Skeletal muscle tissue (tissue), 3 donors: ENCODE measurements at regions not wholly inside any gene's neighbourhood (a gene's known extent, or its start where the extent isn't known, plus 50 kb on each side); places are given as distances from the start of the nearest gene placed in this dataset.

Experiments
- H3K27ac ChIP-seq: one replicate; pipeline ENCODE4 v1.7.0; 2013; ENCODE audit warnings: mild to moderate bottlenecking, low read depth, low read length, inconsistent platforms
- H3K27me3 ChIP-seq, 3 donors: one replicate each; pipeline ENCODE4 v1.7.0; 2013; ENCODE audit warnings: low read length in 3 of 3; ENCODE audit not compliant: control insufficient read depth in 3 of 3, insufficient read depth in 3 of 3
- H3K36me3 ChIP-seq, 3 donors: one replicate each; pipeline ENCODE4 v1.7.0; 2013; ENCODE audit warnings: low read length in 3 of 3; ENCODE audit not compliant: control insufficient read depth in 3 of 3, insufficient read depth in 3 of 3
- H3K4me1 ChIP-seq, 3 donors: one replicate each; pipeline ENCODE4 v1.7.0; 2013; ENCODE audit warnings: low read length in 3 of 3, mild to moderate bottlenecking in 3 of 3; ENCODE audit not compliant: control insufficient read depth in 3 of 3, insufficient read depth in 3 of 3
- H3K4me3 ChIP-seq, 3 donors: one replicate each; pipeline ENCODE4 v1.7.0; 2013; ENCODE audit warnings: low read length in 3 of 3
- H3K9ac ChIP-seq, 3 donors: one replicate each; pipeline ENCODE4 v1.7.0; 2013; ENCODE audit warnings: low read length in 3 of 3, mild to moderate bottlenecking in 3 of 3, moderate library complexity in 2 of 3, low read depth in 1 of 3
- H3K9me3 ChIP-seq, 3 donors: one replicate each; pipeline ENCODE4 v1.7.0; 2013; ENCODE audit warnings: low read length in 3 of 3; ENCODE audit not compliant: control insufficient read depth in 3 of 3
- donor health status: Osteomylitis.

DNA sequence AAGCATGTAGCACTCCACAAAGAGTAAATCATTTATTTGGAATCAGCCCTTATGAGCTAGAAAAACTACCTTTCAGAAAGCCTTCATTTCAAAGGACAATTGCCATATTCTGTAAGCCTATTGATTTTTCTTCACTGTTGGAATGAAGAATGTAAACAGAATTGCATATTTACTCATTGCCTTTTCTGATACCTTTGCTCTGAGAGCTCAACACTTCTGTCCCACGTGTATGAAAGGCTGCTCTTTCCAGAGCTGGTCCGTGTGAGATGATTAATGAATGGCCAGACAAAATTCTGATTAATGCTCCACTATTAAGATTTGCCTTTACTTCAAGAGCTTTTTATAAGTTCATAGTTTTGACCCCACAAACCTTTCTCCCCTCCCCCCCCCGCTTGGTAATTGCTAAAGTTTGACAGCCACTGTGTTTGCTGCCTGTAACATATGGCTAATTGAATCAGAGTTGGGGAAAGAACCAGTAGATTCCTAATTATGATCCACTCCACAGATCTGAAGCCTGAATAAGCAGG is 63.0 kb upstream of the PLEKHA5 start:
- H3K4me1 ChIP-seq: no peaks in the 10 kb centered on the region
- no peak overlapping the region for H3K4me3 ChIP-seq
- no peaks in the 10 kb centered on the region for H3K27me3 ChIP-seq
- H3K9ac ChIP-seq: no peak overlapping the region
- no peaks in the 10 kb centered on the region for H3K36me3 ChIP-seq
- H3K9me3 ChIP-seq: no peaks in the 10 kb centered on the region
- no peak overlapping the region for H3K27ac ChIP-seq

DNA sequence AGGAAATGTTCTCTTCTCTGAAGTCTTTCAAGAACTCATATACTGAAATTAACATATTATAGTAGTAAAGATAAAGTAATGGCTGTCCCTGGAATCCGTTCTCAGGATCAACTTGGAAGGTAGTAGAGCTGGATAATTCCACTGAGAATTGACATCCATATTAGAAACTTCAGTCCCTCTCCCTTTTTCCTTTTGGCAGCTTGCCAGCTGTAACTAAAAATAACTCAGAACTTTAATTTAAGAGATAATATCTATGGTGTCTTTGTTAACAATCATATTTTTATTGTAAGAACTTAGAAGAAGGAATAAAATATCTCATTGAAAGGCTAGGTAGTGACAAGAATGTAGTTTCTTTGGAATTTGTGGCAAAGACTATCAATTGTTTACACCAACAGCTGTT is 61.4 kb upstream of the PLEKHA5 start:
- Histone ChIP-seq H3K9ac (no peak overlapping the region), H3K9me3 (no peaks in the 10 kb centered on the region), H3K4me1 (no peaks in the 10 kb centered on the region), H3K4me3 (no peak overlapping the region), H3K36me3 (no peaks in the 10 kb centered on the region), H3K27ac (no peak overlapping the region), H3K27me3 (no peaks in the 10 kb centered on the region)

DNA sequence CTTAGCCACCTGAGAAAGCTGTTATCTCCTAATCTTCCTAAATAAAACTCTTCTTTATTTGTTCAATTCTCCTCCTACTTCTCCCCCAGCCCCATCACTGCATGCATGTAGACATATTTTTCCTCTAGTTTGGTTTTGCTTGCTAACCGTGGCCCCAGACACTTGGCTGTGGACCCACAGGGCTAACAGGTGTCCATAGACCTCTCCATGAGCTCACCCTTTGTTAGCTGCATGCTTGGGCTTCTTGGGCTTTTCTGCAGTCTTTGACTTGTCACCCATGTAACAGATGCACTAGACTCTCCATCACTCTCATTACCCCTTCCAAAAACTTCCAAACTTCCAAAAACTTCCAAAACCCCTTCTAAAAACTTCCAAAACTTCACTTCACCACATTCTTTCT is 59.2 kb upstream of the PLEKHA5 start:
- no peak overlapping the region for H3K27ac ChIP-seq
- H3K4me3 ChIP-seq: no peak overlapping the region
- H3K36me3 ChIP-seq: no peaks in the 10 kb centered on the region
- H3K9ac ChIP-seq: no peak overlapping the region
- no peaks in the 10 kb centered on the region for H3K4me1 ChIP-seq
- no peaks in the 10 kb centered on the region for H3K9me3 ChIP-seq
- H3K27me3 ChIP-seq: no peaks in the 10 kb centered on the region

DNA sequence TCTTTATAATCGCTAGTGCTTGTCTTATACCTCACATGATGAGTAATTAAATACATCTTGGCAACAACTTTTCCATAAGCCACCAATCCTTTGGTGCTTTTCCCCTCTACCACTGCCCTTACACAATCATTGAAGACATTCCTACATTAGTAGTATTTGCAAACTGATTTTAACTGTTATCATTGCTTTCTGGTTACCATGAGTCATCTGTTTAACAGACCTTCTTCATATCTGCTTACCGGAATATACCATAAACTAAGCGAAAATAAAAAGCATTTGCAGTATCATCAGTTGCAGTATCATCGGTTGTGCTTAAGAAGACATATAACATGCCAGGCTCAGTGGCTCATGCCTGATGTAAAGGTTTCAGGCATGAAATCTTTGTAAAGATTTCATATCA is 54.8 kb upstream of the PLEKHA5 start:
- Histone ChIP-seq H3K4me3 (no peak overlapping the region), H3K27me3 (no peaks in the 10 kb centered on the region), H3K27ac (no peak overlapping the region), H3K4me1 (no peaks in the 10 kb centered on the region), H3K9ac (no peak overlapping the region), H3K36me3 (no peaks in the 10 kb centered on the region), H3K9me3 (no peaks in the 10 kb centered on the region)

DNA sequence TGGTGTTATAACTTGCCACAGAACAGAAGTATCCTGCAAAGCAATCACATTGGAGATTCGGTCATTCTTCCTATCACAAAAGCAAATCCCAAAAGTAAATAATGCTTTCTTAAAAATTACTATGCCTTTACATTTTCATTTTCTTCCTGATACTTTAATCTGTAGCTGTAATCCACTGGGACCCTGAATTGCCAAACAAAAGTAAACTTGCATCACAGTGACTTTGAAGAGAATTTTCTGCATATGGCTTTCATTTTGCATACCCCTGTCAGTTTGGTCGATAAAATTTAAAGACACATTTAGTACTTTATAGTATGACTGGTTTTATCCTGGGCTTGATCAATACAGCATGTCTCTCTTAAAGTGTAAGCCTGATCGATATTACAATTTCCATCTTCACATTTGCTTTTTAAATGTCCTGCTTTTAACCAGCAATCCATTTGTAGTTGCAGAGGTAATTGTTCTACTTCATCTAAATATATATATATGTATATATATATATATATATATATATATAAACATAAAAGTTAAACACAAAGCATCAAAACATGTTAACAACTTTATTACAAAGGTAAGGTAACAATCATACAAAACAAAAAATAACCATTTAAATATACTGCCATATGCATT is 53.7 kb upstream of the PLEKHA5 start:
- H3K27ac ChIP-seq: no peak overlapping the region
- H3K9ac ChIP-seq: no peak overlapping the region
- no peaks in the 10 kb centered on the region for H3K9me3 ChIP-seq
- H3K36me3 ChIP-seq: no peaks in the 10 kb centered on the region
- H3K4me3 ChIP-seq: no peak overlapping the region
- no peaks in the 10 kb centered on the region for H3K27me3 ChIP-seq
- no peaks in the 10 kb centered on the region for H3K4me1 ChIP-seq
